HG03280 (cell line): ENCODE measurements at regions not wholly inside any gene's neighbourhood (a gene's known extent, or its start where the extent isn't known, plus 50 kb on each side); places are given as distances from the start of the nearest gene placed in this dataset.
"Not testable (repeated sequence)": the region's sequence is repeated elsewhere in the genome, so short reads cannot be mapped to it uniquely, and the experiment has no call there.

Experiments
- ATAC-seq: cut with Tn5 transposase; IDR thresholded peaks from one replicate; pipeline ENCODE4 v1.9.1; 2021; ENCODE audit warnings: mild to moderate bottlenecking, moderate library complexity; ENCODE audit not compliant: unreplicated experiment

GRCh38 chr3:43838009-43838758 is 147.4 kb downstream of the ABHD5 start:
- ATAC-seq = no peak

- ATAC-seq = no peak
Measured at GRCh38 chr3:43838877-43839276, 148.1 kb downstream of the ABHD5 start.

DNA sequence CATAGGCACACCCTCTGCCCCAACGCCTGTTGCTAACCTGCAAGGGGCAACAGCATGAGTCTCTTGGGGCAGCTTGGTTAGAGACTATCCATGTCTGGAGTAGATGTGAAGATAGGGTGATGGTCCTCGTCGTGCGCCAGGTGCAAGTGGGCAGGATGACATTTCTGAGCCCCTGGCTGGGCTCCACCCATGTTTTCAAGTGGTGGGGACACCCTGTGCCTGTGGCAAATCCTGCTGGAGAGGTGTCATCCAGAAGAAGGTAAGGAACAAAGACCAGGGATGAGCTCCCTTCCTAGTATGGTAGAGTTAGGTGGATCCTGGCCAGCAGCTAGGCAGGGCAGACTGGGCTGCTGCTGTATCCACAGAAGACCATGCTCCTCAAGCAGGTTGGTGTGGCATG is 152.6 kb downstream of the ABHD5 start:
- no peak for ATAC-seq

DNA sequence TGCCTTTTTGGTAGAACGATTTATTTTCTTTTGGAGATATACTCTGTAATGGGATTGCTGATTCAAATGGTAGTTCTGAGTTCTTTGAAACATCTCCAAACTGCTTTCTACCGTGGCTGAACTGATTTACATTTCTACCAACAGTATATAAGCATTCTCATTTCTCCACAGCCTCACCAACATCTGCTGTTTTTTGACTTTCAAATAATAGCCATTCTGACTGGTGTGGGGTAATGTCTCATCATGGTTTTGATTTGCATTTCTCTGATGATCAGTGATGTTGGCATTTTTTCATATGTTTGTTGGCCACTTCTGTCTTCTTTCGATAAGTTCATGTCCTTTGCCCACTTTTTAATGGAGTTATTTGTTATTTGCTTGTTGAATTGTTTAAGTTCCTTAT is 154.0 kb downstream of the ABHD5 start:
- ATAC-seq = no peak

- not testable (repeated sequence) for ATAC-seq
Measured at GRCh38 chr3:43845553-43845952, 154.8 kb downstream of the ABHD5 start.

- ATAC-seq = no peak
Measured at GRCh38 chr3:43852066-43852465, 161.3 kb downstream of the ABHD5 start.

GRCh38 chr3:43854283-43854682 is 163.5 kb downstream of the ABHD5 start:
- ATAC-seq = no peak

DNA sequence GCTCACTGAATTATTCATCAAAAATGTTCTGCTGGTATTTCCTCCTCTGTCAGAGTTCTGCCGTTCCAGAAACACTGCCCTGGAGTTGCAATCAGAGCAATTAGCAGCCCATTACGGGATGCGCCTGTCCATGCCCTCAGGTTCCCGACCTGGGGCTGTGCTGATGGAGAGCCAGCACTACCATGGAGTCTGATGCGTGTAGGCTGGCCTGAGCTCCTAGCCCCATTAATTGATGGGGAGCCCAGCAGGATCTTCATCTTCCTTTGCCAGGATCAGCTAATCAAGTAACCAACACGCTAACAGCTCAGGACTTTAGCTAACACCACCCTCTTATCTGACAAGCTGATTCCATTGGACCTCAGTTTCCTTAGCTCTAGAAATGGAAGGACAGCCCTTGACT is 164.2 kb downstream of the ABHD5 start:
- ATAC-seq = no peak

GRCh38 chr3:43855674-43856299 is 165.0 kb downstream of the ABHD5 start:
- no peak for ATAC-seq

DNA sequence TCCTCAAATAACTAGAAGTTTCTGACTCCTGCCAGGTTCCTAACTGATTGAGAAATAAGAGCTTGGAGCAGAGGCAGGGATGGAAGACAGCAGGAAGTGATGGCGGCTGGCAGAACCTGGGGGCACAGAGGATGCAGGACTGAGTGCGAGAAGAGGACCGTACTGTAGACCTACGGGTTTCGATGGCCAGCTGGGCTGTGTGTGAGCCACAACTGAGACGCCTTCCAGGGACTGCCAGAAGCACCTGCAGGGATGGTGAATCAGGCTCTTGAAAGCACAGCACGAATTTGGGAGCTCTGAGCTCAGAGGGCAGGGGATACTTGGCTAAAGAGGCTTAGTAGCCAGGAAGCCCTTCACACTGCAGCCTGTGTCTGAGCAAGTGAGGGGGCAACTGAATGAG is 165.6 kb downstream of the ABHD5 start:
- ATAC-seq = no peak

DNA sequence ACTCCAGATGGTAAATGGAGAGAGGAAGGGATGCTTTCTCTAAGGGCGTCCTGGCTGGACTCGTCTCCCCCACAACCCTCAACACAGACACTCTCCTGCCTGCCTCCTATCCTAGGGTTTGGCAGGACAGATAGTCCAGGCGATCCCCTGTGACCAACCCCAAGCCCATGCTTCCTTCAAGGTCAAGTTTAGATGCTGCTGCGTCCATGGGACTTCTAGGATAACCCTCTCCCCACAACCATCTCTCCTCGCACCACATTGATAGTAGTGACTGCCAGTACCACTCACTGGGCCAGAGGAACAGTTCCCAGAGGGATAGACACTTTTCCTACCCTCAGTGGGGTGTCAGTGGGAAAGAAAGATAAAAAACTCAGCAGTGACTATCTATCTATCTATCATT is 166.0 kb downstream of the ABHD5 start:
- ATAC-seq = no peak

DNA sequence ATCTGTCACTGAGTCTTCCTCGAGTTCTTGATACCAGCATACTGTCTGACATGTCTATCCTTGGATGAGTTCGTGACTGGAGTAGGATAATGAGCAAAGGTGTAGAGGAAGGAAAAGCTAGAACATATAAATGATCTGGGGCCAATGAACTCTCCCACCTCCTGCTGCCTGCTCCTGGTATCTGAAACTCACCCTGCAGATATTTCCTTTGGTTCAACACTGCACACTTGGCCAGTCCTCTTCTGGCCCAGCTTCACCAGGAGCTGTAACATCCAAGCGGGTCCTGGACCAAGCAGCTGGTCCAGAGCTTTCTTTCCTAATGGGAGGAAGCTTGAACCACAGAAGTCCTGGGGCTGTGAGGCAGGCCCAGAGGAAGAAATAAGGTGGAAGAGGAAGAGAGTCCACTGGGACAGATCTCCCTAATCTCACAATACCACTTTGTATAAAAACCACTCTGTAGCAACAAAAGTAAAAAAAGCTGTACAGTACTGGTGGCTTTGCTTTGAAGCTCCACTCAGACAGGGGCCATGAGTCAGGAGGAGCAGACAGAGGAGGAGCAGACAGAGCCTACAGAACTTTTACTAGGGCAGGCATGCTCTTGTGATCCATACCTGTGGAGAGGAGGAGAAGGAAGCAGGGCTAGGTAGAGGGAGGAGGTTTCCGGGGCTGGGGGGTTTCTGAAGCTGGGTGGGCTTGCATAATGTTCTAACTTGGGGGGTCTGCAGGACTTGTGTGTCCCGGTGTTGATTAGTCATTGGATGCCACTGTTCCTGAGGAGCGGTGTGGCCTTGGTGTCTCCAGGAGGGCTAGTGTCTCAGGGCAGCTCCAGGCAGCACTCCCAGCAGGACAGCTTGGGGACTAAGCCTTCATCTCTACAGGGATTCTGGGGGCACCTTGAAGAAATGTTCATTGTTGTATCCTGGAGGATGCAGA is 166.9 kb downstream of the ABHD5 start:
- ATAC-seq = no peak

- ATAC-seq = no peak
Measured at GRCh38 chr3:43858294-43858701, 167.6 kb downstream of the ABHD5 start.

GRCh38 chr3:43859766-43860165 is 169.0 kb downstream of the ABHD5 start:
- no peak for ATAC-seq

- ATAC-seq = no peak
Measured at GRCh38 chr3:43861635-43862034, 170.9 kb downstream of the ABHD5 start.

DNA sequence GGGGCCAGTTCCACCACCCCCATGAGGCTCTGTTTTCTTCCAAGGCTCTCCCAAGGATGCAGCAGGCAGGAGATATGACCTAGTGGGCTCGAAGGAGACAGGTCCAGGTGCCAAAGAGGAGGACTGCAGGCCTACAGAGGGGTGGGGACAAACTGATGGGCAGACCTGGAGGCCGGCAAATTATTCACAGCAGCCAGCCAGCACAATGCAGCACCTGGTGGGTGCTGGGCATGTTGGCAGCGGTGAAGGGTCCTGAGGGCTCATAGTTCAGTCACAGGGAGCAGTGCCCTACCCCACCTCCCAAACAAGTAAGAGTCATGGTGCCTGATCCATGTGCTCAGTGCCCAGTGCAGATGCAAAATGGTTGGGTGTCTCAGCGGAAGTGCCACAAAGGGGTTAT is 171.7 kb downstream of the ABHD5 start:
- ATAC-seq = no peak

GRCh38 chr3:43862992-43863805 is 172.5 kb downstream of the ABHD5 start:
- no peak for ATAC-seq

GRCh38 chr3:43863966-43864933 is 173.5 kb downstream of the ABHD5 start:
- ATAC-seq = no peak

DNA sequence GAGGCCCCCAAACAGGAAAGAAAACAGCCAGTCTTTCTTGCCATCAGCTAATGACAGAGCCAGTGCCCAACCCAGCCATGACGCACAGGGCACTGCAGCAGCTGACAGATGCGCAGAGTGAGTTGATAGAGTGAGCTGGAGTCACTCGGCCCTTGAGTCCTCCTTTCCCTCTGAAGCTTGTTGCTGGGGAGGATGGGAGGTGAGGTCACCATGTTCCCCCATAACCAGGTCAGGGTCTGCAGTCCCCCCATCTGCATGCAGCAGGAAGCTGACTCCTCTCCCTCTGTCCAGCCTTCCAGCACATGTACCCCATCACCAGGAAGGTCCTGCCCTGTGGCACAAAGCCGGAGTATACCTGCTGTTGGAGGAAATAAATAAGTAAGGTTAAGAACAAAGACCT is 174.6 kb downstream of the ABHD5 start:
- ATAC-seq = no peak
